ENCODE measurements at regions not wholly inside any gene's neighbourhood (a gene's known extent, or its start where the extent isn't known, plus 50 kb on each side); places are given as distances from the start of the nearest gene placed in this dataset.

DNA sequence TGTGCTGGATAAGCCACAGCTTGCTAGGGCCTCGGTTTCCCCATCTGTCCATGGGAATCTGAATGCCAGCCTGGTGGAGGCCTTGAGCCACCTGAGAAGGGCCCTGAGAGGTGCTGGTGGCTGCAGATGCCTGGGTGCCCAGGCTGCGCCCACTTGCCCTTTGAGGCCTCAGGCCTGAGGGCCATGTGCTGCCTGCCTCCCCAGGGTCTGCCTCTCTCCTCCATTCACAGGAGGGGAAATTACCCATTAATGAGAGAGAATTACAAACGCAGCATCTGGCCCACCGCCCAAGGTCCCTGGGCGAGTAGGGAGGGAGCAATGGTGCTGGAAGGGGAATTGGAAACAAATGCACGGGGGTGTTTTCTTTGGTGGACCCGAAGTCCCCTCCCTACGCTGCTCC is 59.6 kb downstream of the BARX1 start:
- SMC1A ChIA-PET (ENCODE audit: uncharacterized antibody, unreplicated experiment): no interaction called here
- Histone ChIP-seq H3K36me3 (ENCODE audit: control insufficient read depth in 2 of 2, insufficient read depth in 2 of 2, low read length in 1 of 2) (no peaks in the 10 kb centered on the region), H2AFZ (ENCODE audit: control insufficient read depth, low read depth, low read length) (no peak overlapping the region), H3K9me3 (replicated peaks; ENCODE audit: control insufficient read depth, insufficient read depth, low read length) (peaks cover 4% of the 10 kb centered on the region; the same call in 1 of the 3 replicates), H3K4me2 (ENCODE audit: control insufficient read depth, insufficient read depth) (no peak overlapping the region), H3K27ac (ENCODE audit: control insufficient read depth, insufficient read depth) (no peak overlapping the region), H3K9ac (ENCODE audit: control insufficient read depth, insufficient read depth, low read length) (no peak overlapping the region), H4K20me1 (ENCODE audit: control insufficient read depth, insufficient read depth) (no peaks in the 10 kb centered on the region), H3K4me1 (ENCODE audit: control insufficient read depth, insufficient read depth, low read length) (no peaks in the 10 kb centered on the region), H3K27me3 (replicated peaks in 1 of 2; ENCODE audit: control insufficient read depth in 2 of 2, insufficient read depth in 2 of 2, low read length in 1 of 2) (no peaks in the 10 kb centered on the region), H3K4me3 (no peak overlapping the region), H3K79me2 (ENCODE audit: control insufficient read depth, insufficient read depth, low read length) (no peaks in the 10 kb centered on the region)
- in situ Hi-C loops (cut with MboI): no loop called here
- intact Hi-C loops (cut with micrococcal nuclease; ENCODE audit: unreplicated experiment): no loop called here
- FAIRE-seq (no peak), DNase-seq (ENCODE audit: low read depth, low spot score) (no peak), ATAC-seq (no peak)
- CTCF ChIA-PET: no interaction called here
- POLR2A ChIA-PET: no interaction called here
- BruUV-seq (replicated peaks): no TSS peak
- TF ChIP-seq SREBF1 (IDR thresholded peaks at IDR 0.05; ENCODE audit: low read length): no peak
- no peak for TF ChIP-seq SPI1 (IDR thresholded peaks at IDR 0.05; ENCODE audit: borderline replicate concordance, insufficient read depth, low read depth, low read length)
- TF ChIP-seq RB1 (IDR thresholded peaks at IDR 0.05; ENCODE audit: borderline replicate concordance): no peak
- TF ChIP-seq IRF4 (IDR thresholded peaks at IDR 0.05; ENCODE audit: low read depth, low read length): no peak
- no peak for TF ChIP-seq TAF1 (IDR thresholded peaks at IDR 0.05; ENCODE audit: borderline replicate concordance, low read depth, low read length)
- TF ChIP-seq IKZF2 (IDR thresholded peaks at IDR 0.05): no peak
- TF ChIP-seq NR2F1 (conservative IDR thresholded peaks at IDR 0.05): no peak
- no peak for TF ChIP-seq KLF5 (IDR thresholded peaks at IDR 0.05; ENCODE audit: partially characterized antibody)
- no peak for TF ChIP-seq NFXL1 (IDR thresholded peaks at IDR 0.05; ENCODE audit: borderline replicate concordance)
- TF ChIP-seq, protein P1, sequence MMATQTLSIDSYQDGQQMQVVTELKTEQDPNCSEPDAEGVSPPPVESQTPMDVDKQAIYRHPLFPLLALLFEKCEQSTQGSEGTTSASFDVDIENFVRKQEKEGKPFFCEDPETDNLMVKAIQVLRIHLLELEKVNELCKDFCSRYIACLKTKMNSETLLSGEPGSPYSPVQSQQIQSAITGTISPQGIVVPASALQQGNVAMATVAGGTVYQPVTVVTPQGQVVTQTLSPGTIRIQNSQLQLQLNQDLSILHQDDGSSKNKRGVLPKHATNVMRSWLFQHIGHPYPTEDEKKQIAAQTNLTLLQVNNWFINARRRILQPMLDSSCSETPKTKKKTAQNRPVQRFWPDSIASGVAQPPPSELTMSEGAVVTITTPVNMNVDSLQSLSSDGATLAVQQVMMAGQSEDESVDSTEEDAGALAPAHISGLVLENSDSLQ (IDR thresholded peaks at IDR 0.05): no peak
- TF ChIP-seq, protein P2, sequence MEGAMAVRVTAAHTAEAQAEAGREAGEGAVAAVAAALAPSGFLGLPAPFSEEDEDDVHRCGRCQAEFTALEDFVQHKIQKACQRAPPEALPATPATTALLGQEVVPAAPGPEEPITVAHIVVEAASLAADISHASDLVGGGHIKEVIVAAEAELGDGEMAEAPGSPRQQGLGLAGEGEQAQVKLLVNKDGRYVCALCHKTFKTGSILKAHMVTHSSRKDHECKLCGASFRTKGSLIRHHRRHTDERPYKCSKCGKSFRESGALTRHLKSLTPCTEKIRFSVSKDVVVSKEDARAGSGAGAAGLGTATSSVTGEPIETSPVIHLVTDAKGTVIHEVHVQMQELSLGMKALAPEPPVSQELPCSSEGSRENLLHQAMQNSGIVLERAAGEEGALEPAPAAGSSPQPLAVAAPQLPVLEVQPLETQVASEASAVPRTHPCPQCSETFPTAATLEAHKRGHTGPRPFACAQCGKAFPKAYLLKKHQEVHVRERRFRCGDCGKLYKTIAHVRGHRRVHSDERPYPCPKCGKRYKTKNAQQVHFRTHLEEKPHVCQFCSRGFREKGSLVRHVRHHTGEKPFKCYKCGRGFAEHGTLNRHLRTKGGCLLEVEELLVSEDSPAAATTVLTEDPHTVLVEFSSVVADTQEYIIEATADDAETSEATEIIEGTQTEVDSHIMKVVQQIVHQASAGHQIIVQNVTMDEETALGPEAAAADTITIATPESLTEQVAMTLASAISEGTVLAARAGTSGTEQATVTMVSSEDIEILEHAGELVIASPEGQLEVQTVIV (IDR thresholded peaks at IDR 0.05; ENCODE audit: borderline replicate concordance, partially characterized antibody): no peak
- no peak for TF ChIP-seq MXI1 (IDR thresholded peaks at IDR 0.05; ENCODE audit: low read depth, low read length)
- no peak for TF ChIP-seq TBL1XR1 (IDR thresholded peaks at IDR 0.05; ENCODE audit: low read depth, low read length)
- 34% methylated on average over 8 of the region's 8 CpGs for WGBS (ENCODE audit: insufficient coverage, insufficient replicate concordance, low lambda C conversion rate, missing lambda C conversion rate)
- RAD21 ChIA-PET (ENCODE audit: unreplicated experiment): no interaction called here
